Dermis blood vessel endothelial cell (primary cell): ENCODE measurements at regions not wholly inside any gene's neighbourhood (a gene's known extent, or its start where the extent isn't known, plus 50 kb on each side); places are given as distances from the start of the nearest gene placed in this dataset.

Experiments
- DNase-seq: peaks from one replicate; pipeline ENCODE4 v3.0.0; 2010

GRCh38 chr10:21257919-21258318, 267.6 kb downstream of the SKIDA1 start:
- peak; percentile 28 for DNase-seq

GRCh38 chr10:21257191-21257590, 268.3 kb downstream of the SKIDA1 start:
- DNase-seq, result no peak

DNA sequence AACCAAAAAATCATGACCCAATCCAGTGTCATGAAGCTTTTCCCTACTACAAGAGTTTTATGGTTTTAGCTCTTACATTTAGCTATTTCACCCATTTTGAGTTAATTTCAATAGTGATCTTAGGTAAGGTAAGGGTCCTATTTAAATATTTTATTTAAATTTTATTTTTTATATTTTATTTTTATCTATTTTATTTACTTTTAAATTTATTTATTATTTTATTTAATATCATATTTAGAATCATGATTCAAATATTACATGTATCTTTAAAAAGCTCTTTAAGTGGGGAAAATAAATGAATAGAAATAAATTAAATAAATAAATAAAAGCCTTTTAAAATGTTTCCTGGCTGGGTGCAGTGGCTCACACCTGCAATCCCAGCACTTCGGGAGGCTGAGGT, 276.0 kb downstream of the SKIDA1 start:
- DNase-seq, result no peak

DNA sequence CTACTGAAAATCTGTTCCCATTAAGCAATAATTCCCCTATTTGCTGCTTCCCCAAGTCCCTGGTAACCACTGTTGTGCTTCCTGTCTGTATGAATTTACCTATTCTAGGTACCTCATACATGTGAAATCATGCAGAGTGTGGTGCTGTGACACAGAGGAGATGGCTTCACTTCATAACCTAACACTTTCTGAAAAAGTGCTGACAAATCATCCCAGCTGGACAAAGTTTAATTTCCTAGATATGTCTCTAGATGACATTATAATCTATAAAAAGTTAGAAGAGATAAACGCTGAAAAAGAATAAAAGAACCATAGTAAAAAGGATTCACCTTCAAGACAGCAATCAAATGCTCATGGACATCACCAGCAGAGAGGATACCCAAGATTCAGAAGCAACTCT, 277.9 kb downstream of the SKIDA1 start:
- no peak for DNase-seq

DNA sequence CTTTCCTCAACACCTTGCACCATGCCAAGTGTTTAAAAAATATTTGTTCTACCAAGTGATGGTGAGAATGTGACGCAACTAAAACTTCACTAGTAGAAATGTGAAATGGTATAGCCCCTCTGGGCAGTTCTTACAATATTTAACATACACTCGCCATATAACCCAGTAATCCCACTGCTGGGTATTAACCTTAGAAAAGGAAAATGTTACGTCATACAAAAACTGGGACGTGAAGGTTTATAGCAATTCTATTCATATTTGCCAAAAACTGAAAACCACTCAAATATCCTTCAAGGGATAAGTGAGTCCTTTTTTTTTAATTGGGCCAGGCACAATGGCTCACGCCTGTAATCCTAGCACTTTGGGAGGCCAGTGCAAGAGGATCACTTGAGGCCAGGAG, 279.3 kb downstream of the SKIDA1 start:
- no peak for DNase-seq

GRCh38 chr10:21243748-21244257, 281.7 kb downstream of the SKIDA1 start:
- no peak for DNase-seq

DNA sequence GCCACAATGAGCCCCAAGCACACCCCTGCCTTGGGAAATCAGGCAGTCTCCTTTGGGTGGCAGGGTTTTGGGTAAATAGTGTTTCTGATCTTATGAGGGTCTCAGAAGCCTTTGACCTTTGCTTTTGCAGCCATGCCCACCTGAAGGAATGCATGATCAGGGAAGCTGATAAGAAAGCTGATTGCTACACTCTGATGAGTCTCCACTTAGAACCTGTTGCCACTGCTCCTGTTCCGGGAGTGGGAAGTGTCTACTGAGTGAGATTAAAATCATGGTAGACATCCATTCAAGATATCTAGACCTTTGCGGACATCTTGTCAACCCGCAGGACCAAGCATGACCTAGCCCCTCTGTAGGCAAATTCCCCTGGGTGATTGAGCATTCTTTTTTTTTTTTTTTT, 282.6 kb downstream of the SKIDA1 start:
- no peak for DNase-seq

GRCh38 chr10:21238717-21239116, 286.8 kb downstream of the SKIDA1 start:
- no peak for DNase-seq

DNA sequence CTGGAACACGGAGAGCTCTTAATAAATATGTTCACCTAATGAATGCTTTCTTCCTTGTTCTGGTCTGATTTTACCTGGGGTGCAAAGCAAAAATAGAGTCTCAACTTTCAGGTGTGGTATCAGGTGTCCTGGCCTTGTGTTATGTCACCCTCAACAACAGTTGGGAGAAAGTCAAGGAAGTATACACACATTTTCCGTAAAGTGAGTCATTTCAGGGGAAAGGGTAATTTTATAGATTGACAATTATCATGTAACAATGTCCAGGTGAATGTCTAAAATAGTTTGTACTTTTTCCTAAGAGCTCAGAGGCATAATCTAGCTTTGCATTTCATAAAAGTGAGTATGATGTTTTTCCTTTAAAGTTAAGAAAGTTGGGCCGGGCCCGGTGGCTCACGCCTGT, 287.4 kb downstream of the SKIDA1 start:
- no peak for DNase-seq

DNA sequence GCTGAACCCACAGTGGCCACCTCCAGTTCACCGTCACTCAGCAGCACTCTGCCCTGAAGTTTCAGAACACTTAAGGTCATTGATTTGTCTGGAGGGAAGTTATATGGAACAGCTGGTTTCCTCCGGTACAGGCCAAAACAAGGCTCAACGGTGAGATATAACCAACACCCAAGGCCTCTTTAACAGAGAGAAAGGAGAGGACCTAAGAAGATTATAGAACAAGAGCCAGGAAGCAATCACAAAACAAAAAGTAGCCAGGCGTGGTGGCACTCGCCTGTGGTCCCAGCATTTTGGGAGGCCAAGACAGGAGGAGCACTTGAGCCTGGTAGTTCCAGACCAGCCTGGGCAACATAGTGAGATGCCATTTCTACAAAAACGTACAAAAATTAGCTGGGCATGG, 290.7 kb downstream of the SKIDA1 start:
- DNase-seq, result no peak

- DNase-seq, result no peak
These were observed 295.3 kb downstream of the SKIDA1 start for GRCh38 chr10:21230219-21230618.

- DNase-seq, result no peak
These were observed 307.6 kb downstream of the SKIDA1 start for GRCh38 chr10:21217748-21218367.

GRCh38 chr10:21217107-21217506, 308.4 kb downstream of the SKIDA1 start:
- DNase-seq, result no peak

- no peak for DNase-seq
These were observed 311.2 kb downstream of the SKIDA1 start for GRCh38 chr10:21214329-21214728.

- no peak for DNase-seq
These were observed 312.1 kb downstream of the SKIDA1 start for GRCh38 chr10:21213381-21213780.

DNA sequence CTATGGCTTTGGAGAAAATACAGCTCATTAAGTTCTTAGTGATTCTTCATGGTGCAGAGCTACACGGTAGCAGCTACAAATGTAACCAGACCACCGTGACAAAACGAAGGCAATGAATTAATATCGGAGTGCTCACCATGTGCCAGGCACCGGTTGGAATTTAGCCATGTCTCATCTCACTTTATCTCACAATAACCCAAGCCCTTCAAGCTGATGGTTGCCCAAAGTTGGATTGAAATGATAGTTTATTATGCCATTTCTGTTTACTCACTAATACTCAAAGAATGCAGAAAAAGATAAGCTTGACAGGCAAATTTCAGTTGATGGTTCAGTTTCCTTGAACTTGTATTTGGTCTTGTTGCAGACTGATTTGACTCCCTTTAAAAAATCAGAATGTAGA, 312.6 kb downstream of the SKIDA1 start:
- DNase-seq, result no peak

GRCh38 chr10:21212348-21212747, 313.1 kb downstream of the SKIDA1 start:
- DNase-seq, result no peak

GRCh38 chr10:21209495-21209894, 312.4 kb upstream of the NEBL start:
- no peak for DNase-seq

DNA sequence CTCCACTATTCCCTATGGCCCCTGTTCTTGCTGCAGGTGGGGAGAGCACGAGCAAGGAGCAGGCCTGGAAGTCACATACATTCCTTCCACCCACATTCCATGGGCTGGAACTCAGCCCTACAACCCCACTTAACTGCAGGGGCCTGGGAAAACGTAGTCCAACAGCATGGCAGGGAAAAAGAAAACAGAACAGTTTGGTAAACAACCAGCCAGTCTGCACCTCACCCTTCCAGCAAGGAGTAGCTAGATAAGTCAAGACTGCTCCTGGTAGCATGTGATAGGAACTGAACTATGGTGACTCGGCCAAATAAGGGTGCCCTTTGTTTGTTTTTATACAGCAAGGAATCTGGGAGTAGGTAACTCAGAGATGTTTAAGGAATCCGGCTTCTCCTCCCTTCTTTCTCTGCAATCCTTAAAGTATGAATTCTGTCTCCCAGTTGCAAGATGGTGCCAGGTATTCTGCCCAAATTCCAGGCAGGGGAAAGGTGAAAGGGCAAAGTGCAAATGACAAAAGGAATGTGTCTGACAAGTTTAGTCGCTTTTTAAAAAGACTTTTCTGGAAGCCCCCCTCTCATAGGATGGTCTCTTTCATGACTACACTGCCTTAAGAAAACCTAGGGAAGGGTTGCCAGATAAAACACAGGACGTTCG, 311.7 kb upstream of the NEBL start:
- no peak for DNase-seq

GRCh38 chr10:21207852-21208646, 310.9 kb upstream of the NEBL start:
- DNase-seq, result no peak

DNA sequence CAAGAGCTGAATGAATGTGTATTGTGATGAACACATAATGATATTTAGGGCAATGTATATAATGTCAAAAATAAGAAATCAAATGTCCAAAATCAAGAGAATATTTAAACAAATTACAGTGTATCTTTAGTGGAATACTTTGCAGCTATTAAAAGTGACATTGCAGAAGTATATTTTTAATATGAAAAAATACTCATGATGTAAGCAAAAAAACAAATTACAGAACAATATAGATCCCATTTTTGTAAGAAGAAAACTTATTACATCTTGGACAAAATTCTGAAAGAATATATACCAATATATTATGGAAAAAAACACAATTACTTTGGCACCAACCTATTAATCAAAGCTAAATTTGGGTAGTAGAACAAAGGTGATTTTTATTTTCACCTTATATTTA, 308.2 kb upstream of the NEBL start:
- DNase-seq, result no peak

DNA sequence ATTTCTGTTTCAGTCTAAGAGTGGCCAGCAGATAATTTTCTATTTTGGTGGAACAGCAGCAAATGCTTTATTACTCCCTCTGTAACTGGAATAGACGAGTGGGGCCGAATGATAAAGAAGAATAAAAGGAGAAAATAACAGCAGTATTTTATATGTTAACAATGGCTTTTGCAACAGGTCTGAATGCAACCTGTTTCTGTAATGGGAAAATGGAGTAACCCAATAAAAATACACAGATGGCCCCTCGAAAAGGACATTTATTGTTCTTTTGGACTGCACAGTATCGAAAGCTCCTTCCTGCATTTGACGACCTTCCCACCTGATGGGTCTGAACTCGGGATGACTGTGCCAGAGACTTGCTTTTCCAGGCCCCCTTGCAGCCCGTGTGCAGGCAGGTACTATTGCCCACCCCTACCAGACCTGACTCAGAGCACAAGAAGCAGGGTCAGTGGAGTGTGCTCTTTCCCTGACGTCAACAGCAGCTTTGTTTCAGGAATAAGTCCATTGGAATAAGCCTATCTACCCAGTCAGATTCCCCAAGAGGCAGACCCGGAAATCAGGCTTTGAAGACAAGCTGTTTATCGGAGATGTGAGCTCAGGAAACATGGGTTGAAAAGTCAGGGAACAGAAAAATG, 306.5 kb upstream of the NEBL start:
- DNase-seq, result peak; percentile 27

DNA sequence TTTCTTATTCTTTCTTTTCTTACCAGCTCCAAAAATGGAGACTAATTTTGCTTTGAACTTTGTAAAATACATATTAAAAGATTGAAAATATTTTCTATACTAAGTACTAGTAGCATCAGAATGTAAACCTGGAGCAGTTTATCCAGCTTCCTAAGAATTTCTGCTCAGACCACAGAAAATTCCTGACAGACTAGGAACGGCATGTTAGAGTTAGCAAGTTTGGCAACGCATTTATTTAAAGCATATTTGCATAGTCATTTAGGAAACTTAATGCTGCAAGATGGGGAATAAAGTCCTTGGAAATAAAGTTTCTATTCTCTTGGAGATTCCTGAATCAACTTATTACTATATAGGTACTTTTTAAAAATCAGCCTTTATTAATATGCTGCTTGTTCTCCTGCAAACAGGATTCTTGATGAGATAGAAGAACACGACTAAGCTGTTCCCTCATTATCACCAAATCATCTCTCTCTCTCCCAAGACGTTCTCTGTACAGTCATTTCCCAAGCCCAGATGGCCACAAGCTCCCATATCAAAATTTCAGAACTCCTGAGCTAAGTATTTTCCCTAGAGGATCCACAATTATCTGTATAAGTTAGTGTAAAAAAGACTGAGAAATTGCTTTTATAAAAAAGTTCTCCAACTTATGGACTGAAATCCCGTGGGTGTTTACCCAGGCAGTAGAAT, 305.8 kb upstream of the NEBL start:
- no peak for DNase-seq
